Astrocyte (in vitro differentiated cells and primary cell): ENCODE measurements at regions not wholly inside any gene's neighbourhood (a gene's known extent, or its start where the extent isn't known, plus 50 kb on each side); places are given as distances from the start of the nearest gene placed in this dataset.

Source experiments
- EZH2 ChIP-seq: IDR thresholded peaks from 2 replicates; pipeline ENCODE4 v1.6.1; 2012; ENCODE audit warnings: mild to moderate bottlenecking, low read length, inconsistent platforms; ENCODE audit not compliant: insufficient read depth
- TF ChIP-seq, protein P1 (sequence below): IDR thresholded peaks from 2 replicates; pipeline ENCODE4 v1.5.1; 2011; ENCODE audit warnings: low read depth, mild to moderate bottlenecking, inconsistent platforms, low read length, moderate library complexity; ENCODE audit not compliant: insufficient read depth

DNA sequence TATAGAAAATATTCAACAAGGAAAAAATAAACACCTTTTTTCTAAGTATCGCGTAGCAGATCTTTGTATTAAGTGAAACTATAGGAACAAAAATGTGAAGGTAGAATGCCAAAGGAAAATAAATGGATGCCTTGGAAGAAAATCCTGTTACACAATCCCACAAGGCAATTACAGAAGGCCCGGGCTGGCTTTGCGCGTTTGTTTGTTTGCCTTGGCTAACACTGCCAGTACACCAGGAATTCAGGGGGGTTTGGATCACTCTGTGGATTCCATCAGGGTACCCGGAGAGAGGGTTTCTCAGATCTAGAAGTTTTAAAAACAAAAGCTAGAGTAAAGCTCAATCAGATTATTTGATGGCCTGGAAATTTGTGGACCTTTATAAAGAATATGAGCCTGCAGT lies 478.3 kb downstream of the FBXO15 start:
- TF ChIP-seq, protein P1, sequence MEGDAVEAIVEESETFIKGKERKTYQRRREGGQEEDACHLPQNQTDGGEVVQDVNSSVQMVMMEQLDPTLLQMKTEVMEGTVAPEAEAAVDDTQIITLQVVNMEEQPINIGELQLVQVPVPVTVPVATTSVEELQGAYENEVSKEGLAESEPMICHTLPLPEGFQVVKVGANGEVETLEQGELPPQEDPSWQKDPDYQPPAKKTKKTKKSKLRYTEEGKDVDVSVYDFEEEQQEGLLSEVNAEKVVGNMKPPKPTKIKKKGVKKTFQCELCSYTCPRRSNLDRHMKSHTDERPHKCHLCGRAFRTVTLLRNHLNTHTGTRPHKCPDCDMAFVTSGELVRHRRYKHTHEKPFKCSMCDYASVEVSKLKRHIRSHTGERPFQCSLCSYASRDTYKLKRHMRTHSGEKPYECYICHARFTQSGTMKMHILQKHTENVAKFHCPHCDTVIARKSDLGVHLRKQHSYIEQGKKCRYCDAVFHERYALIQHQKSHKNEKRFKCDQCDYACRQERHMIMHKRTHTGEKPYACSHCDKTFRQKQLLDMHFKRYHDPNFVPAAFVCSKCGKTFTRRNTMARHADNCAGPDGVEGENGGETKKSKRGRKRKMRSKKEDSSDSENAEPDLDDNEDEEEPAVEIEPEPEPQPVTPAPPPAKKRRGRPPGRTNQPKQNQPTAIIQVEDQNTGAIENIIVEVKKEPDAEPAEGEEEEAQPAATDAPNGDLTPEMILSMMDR, result no peak
- no peak for TF ChIP-seq EZH2
